HG03432 (cell line): ENCODE measurements at regions not wholly inside any gene's neighbourhood (a gene's known extent, or its start where the extent isn't known, plus 50 kb on each side); places are given as distances from the start of the nearest gene placed in this dataset.
"Not testable (repeated sequence)": the region's sequence is repeated elsewhere in the genome, so short reads cannot be mapped to it uniquely, and the experiment has no call there.

Experiments
- ATAC-seq: cut with Tn5 transposase; IDR thresholded peaks from one replicate; pipeline ENCODE4 v1.9.1; 2021; ENCODE audit warnings: mild to moderate bottlenecking, moderate library complexity; ENCODE audit not compliant: unreplicated experiment

- no peak for ATAC-seq
Observed at GRCh38 chr1:233473549-233474204, 140.2 kb upstream of the KCNK1 start.

- no peak for ATAC-seq
Observed at GRCh38 chr1:233477359-233477758, 136.5 kb upstream of the KCNK1 start.

GRCh38 chr1:233478611-233479010, 135.3 kb upstream of the KCNK1 start:
- no peak for ATAC-seq

GRCh38 chr1:233479110-233479890, 134.6 kb upstream of the KCNK1 start:
- no peak for ATAC-seq

- no peak for ATAC-seq
Observed at GRCh38 chr1:233480198-233480597, 133.7 kb upstream of the KCNK1 start.

- ATAC-seq = no peak
Observed at GRCh38 chr1:233482388-233482787, 131.5 kb upstream of the KCNK1 start.

- ATAC-seq = no peak
Observed at GRCh38 chr1:233485385-233485784, 128.5 kb upstream of the KCNK1 start.

- ATAC-seq = no peak
Observed at GRCh38 chr1:233485809-233486398, 128.0 kb upstream of the KCNK1 start.

GRCh38 chr1:233487408-233487807, 126.5 kb upstream of the KCNK1 start:
- no peak for ATAC-seq

- no peak for ATAC-seq
Observed at GRCh38 chr1:233489411-233489810, 124.5 kb upstream of the KCNK1 start.

- ATAC-seq = no peak
Observed at GRCh38 chr1:233490488-233490887, 123.4 kb upstream of the KCNK1 start.

- no peak for ATAC-seq
Observed at GRCh38 chr1:233491953-233492620, 121.8 kb upstream of the KCNK1 start.

- ATAC-seq = no peak
Observed at GRCh38 chr1:233496993-233497392, 116.9 kb upstream of the KCNK1 start.

GRCh38 chr1:233497679-233498078, 116.2 kb upstream of the KCNK1 start:
- ATAC-seq = no peak

GRCh38 chr1:233500106-233500505, 113.8 kb upstream of the KCNK1 start:
- no peak for ATAC-seq

GRCh38 chr1:233503366-233503954, 110.4 kb upstream of the KCNK1 start:
- no peak for ATAC-seq

- ATAC-seq = no peak
Observed at GRCh38 chr1:233505130-233505529, 108.8 kb upstream of the KCNK1 start.

- not testable (repeated sequence) for ATAC-seq
Observed at GRCh38 chr1:233505889-233506288, 108.0 kb upstream of the KCNK1 start.

- no peak for ATAC-seq
Observed at GRCh38 chr1:233509526-233509925, 104.4 kb upstream of the KCNK1 start.

GRCh38 chr1:233512538-233512937, 101.4 kb upstream of the KCNK1 start:
- no peak for ATAC-seq

GRCh38 chr1:233513431-233513830, 100.5 kb upstream of the KCNK1 start:
- ATAC-seq = no peak
